Ectodermal cell (in vitro differentiated cells): ENCODE measurements at regions not wholly inside any gene's neighbourhood (a gene's known extent, or its start where the extent isn't known, plus 50 kb on each side); places are given as distances from the start of the nearest gene placed in this dataset.
"Not testable (repeated sequence)": the region's sequence is repeated elsewhere in the genome, so short reads cannot be mapped to it uniquely, and the experiment has no call there.

Experiments used
- H3K27ac ChIP-seq: 2 replicates; pipeline ENCODE4 v1.7.0; 2013; ENCODE audit warnings: mild to moderate bottlenecking, low read depth, low read length; ENCODE audit not compliant: insufficient read depth, poor library complexity, severe bottlenecking
- H3K27me3 ChIP-seq: 2 replicates; pipeline ENCODE4 v1.7.0; 2013; ENCODE audit warnings: mild to moderate bottlenecking, low read length; ENCODE audit not compliant: insufficient read depth, control insufficient read depth, poor library complexity, severe bottlenecking
- H3K36me3 ChIP-seq: one replicate; pipeline ENCODE4 v1.7.0; 2013; ENCODE audit warnings: low read length; ENCODE audit not compliant: control insufficient read depth, insufficient read depth
- H3K4me1 ChIP-seq: one replicate; pipeline ENCODE4 v1.7.0; 2013; ENCODE audit warnings: low read length; ENCODE audit not compliant: control insufficient read depth, insufficient read depth
- H3K4me3 ChIP-seq: 2 replicates; pipeline ENCODE4 v1.7.0; 2013; ENCODE audit warnings: low read depth, low read length, control low read depth; ENCODE audit not compliant: insufficient read depth
- H3K9me3 ChIP-seq: 2 replicates; pipeline ENCODE4 v1.7.0; 2013; ENCODE audit warnings: mild to moderate bottlenecking, low read length, moderate library complexity; ENCODE audit not compliant: control insufficient read depth
- WGBS, 2 experiments: methylation state at CpG; one replicate each; pipeline ENCODE4 v1.1.7; 2013; ENCODE audit warnings: missing lambda C conversion rate in 2 of 2; 5-methylcytosine and 5-hydroxymethylcytosine counted together

- not testable (repeated sequence) for H3K9me3 ChIP-seq, H3K4me1 ChIP-seq, H3K36me3 ChIP-seq, H3K27ac ChIP-seq, H3K27me3 ChIP-seq, H3K4me3 ChIP-seq
- 93 to 99% methylated on average over 2 of the region's 2 CpGs for WGBS, 2 experiments
Observed at GRCh38 chr3:87543408-87543807, 267.0 kb upstream of the POU1F1 start.

GRCh38 chr3:87541723-87542122, 265.3 kb upstream of the POU1F1 start:
- Histone ChIP-seq H3K4me3 (no peak overlapping the region), H3K9me3 (no peaks in the 10 kb centered on the region), H3K27me3 (no peaks in the 10 kb centered on the region), H3K27ac (no peak overlapping the region), H3K4me1 (no peaks in the 10 kb centered on the region), H3K36me3 (no peaks in the 10 kb centered on the region)
- WGBS, 2 experiments = 96 to 100% methylated on average over 2 of the region's 3 CpGs

GRCh38 chr3:87538722-87539121, 262.3 kb upstream of the POU1F1 start:
- not testable (repeated sequence) for H3K27ac ChIP-seq, H3K27me3 ChIP-seq, H3K4me1 ChIP-seq, H3K9me3 ChIP-seq, H3K4me3 ChIP-seq, H3K36me3 ChIP-seq
- 89 to 92% methylated on average over 4 to 5 of the region's 5 CpGs for WGBS, 2 experiments

GRCh38 chr3:87509401-87509800, 233.0 kb upstream of the POU1F1 start:
- Histone ChIP-seq H3K4me1 (no peaks in the 10 kb centered on the region), H3K36me3 (no peaks in the 10 kb centered on the region), H3K9me3 (no peaks in the 10 kb centered on the region), H3K27ac (no peak overlapping the region), H3K27me3 (no peaks in the 10 kb centered on the region), H3K4me3 (no peak overlapping the region)
- WGBS, 2 experiments = 65% methylated on average over 11 of the region's 11 CpGs

GRCh38 chr3:87508921-87509320, 232.5 kb upstream of the POU1F1 start:
- H3K9me3 ChIP-seq = no peaks in the 10 kb centered on the region
- 82 to 85% methylated on average over 3 of the region's 3 CpGs for WGBS, 2 experiments

GRCh38 chr3:87507753-87508152, 231.4 kb upstream of the POU1F1 start:
- Histone ChIP-seq H3K9me3 (no peaks in the 10 kb centered on the region), H3K36me3 (no peaks in the 10 kb centered on the region), H3K27ac (no peak overlapping the region), H3K4me1 (no peaks in the 10 kb centered on the region), H3K27me3 (no peaks in the 10 kb centered on the region), H3K4me3 (no peak overlapping the region)
- WGBS, 2 experiments = 69 to 95% methylated on average over 1 of the region's 1 CpG

More at GRCh38 chr3:87508921-87509320, 232.5 kb upstream of the POU1F1 start:
- Histone ChIP-seq H3K4me3 (no peak overlapping the region), H3K4me1 (no peaks in the 10 kb centered on the region), H3K27ac (no peak overlapping the region), H3K36me3 (no peaks in the 10 kb centered on the region), H3K27me3 (no peaks in the 10 kb centered on the region)

GRCh38 chr3:87503900-87504498, 227.6 kb upstream of the POU1F1 start:
- H3K4me3 ChIP-seq = no peak overlapping the region
- no peaks in the 10 kb centered on the region for H3K36me3 ChIP-seq
- WGBS, 2 experiments = 62 to 70% methylated on average over 6 to 8 of the region's 8 CpGs
- H3K27me3 ChIP-seq = no peaks in the 10 kb centered on the region
- H3K4me1 ChIP-seq = no peaks in the 10 kb centered on the region
- no peak overlapping the region for H3K27ac ChIP-seq
- no peaks in the 10 kb centered on the region for H3K9me3 ChIP-seq

- H3K4me3 ChIP-seq = no peak overlapping the region
- no peak overlapping the region for H3K27ac ChIP-seq
- WGBS, 2 experiments = 77 to 80% methylated on average over 3 of the region's 3 CpGs
- H3K4me1 ChIP-seq = no peaks in the 10 kb centered on the region
- no peaks in the 10 kb centered on the region for H3K36me3 ChIP-seq
- H3K27me3 ChIP-seq = no peaks in the 10 kb centered on the region
- no peaks in the 10 kb centered on the region for H3K9me3 ChIP-seq
Observed at GRCh38 chr3:87501076-87501475, 224.7 kb upstream of the POU1F1 start.

GRCh38 chr3:87498358-87499080, 222.1 kb upstream of the POU1F1 start:
- WGBS, 2 experiments = 100% methylated on average over 1 of the region's 1 CpG; no CpG with 5 or more reads in 1 of the 2 experiments
- no peaks in the 10 kb centered on the region for H3K36me3 ChIP-seq
- H3K27ac ChIP-seq = no peak overlapping the region
- H3K27me3 ChIP-seq = no peaks in the 10 kb centered on the region
- no peak overlapping the region for H3K4me3 ChIP-seq
- H3K9me3 ChIP-seq = no peaks in the 10 kb centered on the region
- H3K4me1 ChIP-seq = no peaks in the 10 kb centered on the region

GRCh38 chr3:87495938-87496337, 219.6 kb upstream of the POU1F1 start:
- whole genome bisulfite sequencing, 2 experiments = 90 to 95% methylated on average over 1 of the region's 1 CpG
- H3K9me3 ChIP-seq = no peaks in the 10 kb centered on the region
- H3K27me3 ChIP-seq = no peaks in the 10 kb centered on the region

More at GRCh38 chr3:87495938-87496337, 219.6 kb upstream of the POU1F1 start:
- Histone ChIP-seq H3K4me1 (no peaks in the 10 kb centered on the region), H3K27ac (no peak overlapping the region), H3K4me3 (no peak overlapping the region), H3K36me3 (no peaks in the 10 kb centered on the region)
